ENCODE measurements at regions not wholly inside any gene's neighbourhood (a gene's known extent, or its start where the extent isn't known, plus 50 kb on each side); places are given as distances from the start of the nearest gene placed in this dataset.

GRCh38 chr5:115072266-115073064, 97.2 kb downstream of the TRIM36 start:
- H3K4me1 ChIP-seq = no peaks in the 10 kb centered on the region
- H3K27ac ChIP-seq = no peak overlapping the region
- intact Hi-C loops (cut with DNase I) = no loop called here
- no peaks in the 10 kb centered on the region for H3K36me3 ChIP-seq
- H3K9me3 ChIP-seq = no peaks in the 10 kb centered on the region
- no peaks in the 10 kb centered on the region for H3K27me3 ChIP-seq
- 73 to 78% methylated on average over 6 of the region's 6 CpGs for WGBS, 2 donors
- no peak for DNase-seq
- H3K4me3 ChIP-seq (replicated peaks in 1 of 3) = no peak overlapping the region
- TF ChIP-seq CTCF (IDR thresholded peaks at IDR 0.05) (no peak), POLR2A (IDR thresholded peaks at IDR 0.05) (no peak)

- H3K4me3 ChIP-seq (replicated peaks in 1 of 3) = no peak overlapping the region
- no peaks in the 10 kb centered on the region for H3K27me3 ChIP-seq
- no peak overlapping the region for H3K27ac ChIP-seq
- H3K4me1 ChIP-seq = no peaks in the 10 kb centered on the region
- TF ChIP-seq POLR2A (IDR thresholded peaks at IDR 0.05) (no peak), CTCF (IDR thresholded peaks at IDR 0.05) (no peak)
- H3K9me3 ChIP-seq = no peaks in the 10 kb centered on the region
- no peak for DNase-seq
- intact Hi-C loops (cut with DNase I) = no loop called here
- H3K36me3 ChIP-seq = no peaks in the 10 kb centered on the region
- 86 to 91% methylated on average over 3 of the region's 3 CpGs for WGBS, 2 donors
Observed at GRCh38 chr5:115070737-115071136, 99.0 kb downstream of the TRIM36 start.

- Histone ChIP-seq H3K9me3 (no peaks in the 10 kb centered on the region), H3K4me1 (no peaks in the 10 kb centered on the region), H3K4me3 (replicated peaks in 1 of 3) (no peak overlapping the region), H3K27ac (no peak overlapping the region), H3K36me3 (no peaks in the 10 kb centered on the region), H3K27me3 (no peaks in the 10 kb centered on the region)
- TF ChIP-seq CTCF (IDR thresholded peaks at IDR 0.05) = peak in 5 of 6 experiments; percentile 23 to 59 (median 47)
- no peak for TF ChIP-seq POLR2A (IDR thresholded peaks at IDR 0.05)
- intact Hi-C loops (cut with DNase I) = no loop called here
- WGBS, 2 donors = 65 to 68% methylated on average over 3 of the region's 3 CpGs
- peak; percentile 22 to 35 for DNase-seq
Observed at GRCh38 chr5:115069087-115069968, 100.4 kb downstream of the TRIM36 start.

- 92% methylated on average over 14 of the region's 14 CpGs for WGBS, 2 donors
- H3K36me3 ChIP-seq = no peaks in the 10 kb centered on the region
- DNase-seq = no peak
Observed at GRCh38 chr5:115068239-115069086, 101.2 kb downstream of the TRIM36 start.

More at GRCh38 chr5:115068239-115069086, 101.2 kb downstream of the TRIM36 start:
- H3K9me3 ChIP-seq = no peaks in the 10 kb centered on the region
- H3K27ac ChIP-seq = no peak overlapping the region
- intact Hi-C loops (cut with DNase I) = no loop called here
- no peak overlapping the region for H3K4me3 ChIP-seq (replicated peaks in 1 of 3)
- no peak for TF ChIP-seq POLR2A (IDR thresholded peaks at IDR 0.05)
- TF ChIP-seq CTCF (IDR thresholded peaks at IDR 0.05) = no peak
- H3K4me1 ChIP-seq = no peaks in the 10 kb centered on the region
- no peaks in the 10 kb centered on the region for H3K27me3 ChIP-seq
